NCI-H69 (cell line): ENCODE measurements at regions not wholly inside any gene's neighbourhood (a gene's known extent, or its start where the extent isn't known, plus 50 kb on each side); places are given as distances from the start of the nearest gene placed in this dataset.

Experiments used
- DNase-seq: peaks from one replicate; lab custom pipeline; 2025; lab: John Stamatoyannopoulos, UW

GRCh38 chr15:31871166-31871886, 159.0 kb upstream of the CHRNA7 start:
- no peak for DNase-seq

GRCh38 chr15:31871887-31872281, 158.4 kb upstream of the CHRNA7 start:
- no peak for DNase-seq

- no peak for DNase-seq
Measured at GRCh38 chr15:31887246-31887645, 143.1 kb upstream of the CHRNA7 start.

GRCh38 chr15:31892513-31892912, 137.8 kb upstream of the CHRNA7 start:
- no peak for DNase-seq

GRCh38 chr15:31893780-31894179, 136.5 kb upstream of the CHRNA7 start:
- DNase-seq: no peak

- no peak for DNase-seq
Measured at GRCh38 chr15:31897746-31898145, 132.6 kb upstream of the CHRNA7 start.

- no peak for DNase-seq
Measured at GRCh38 chr15:31901501-31901900, 128.8 kb upstream of the CHRNA7 start.

- DNase-seq: no peak
Measured at GRCh38 chr15:31905054-31905453, 125.3 kb upstream of the CHRNA7 start.

GRCh38 chr15:31925541-31925940, 104.8 kb upstream of the CHRNA7 start:
- no peak for DNase-seq

- no peak for DNase-seq
Measured at GRCh38 chr15:31930967-31931366, 99.3 kb upstream of the CHRNA7 start.

- DNase-seq: no peak
Measured at GRCh38 chr15:31932576-31932975, 97.7 kb upstream of the CHRNA7 start.

- DNase-seq: no peak
Measured at GRCh38 chr15:31934821-31935220, 95.5 kb upstream of the CHRNA7 start.

GRCh38 chr15:31953478-31953877, 76.8 kb upstream of the CHRNA7 start:
- no peak for DNase-seq

GRCh38 chr15:31954374-31955172, 75.7 kb upstream of the CHRNA7 start:
- DNase-seq: no peak

GRCh38 chr15:31955734-31956133, 74.6 kb upstream of the CHRNA7 start:
- no peak for DNase-seq

- DNase-seq: no peak
Measured at GRCh38 chr15:31957581-31957980, 72.7 kb upstream of the CHRNA7 start.

- DNase-seq: no peak
Measured at GRCh38 chr15:31964586-31965307, 65.6 kb upstream of the CHRNA7 start.

GRCh38 chr15:31970007-31970406, 60.3 kb upstream of the CHRNA7 start:
- no peak for DNase-seq

GRCh38 chr15:31973197-31973596, 57.1 kb upstream of the CHRNA7 start:
- DNase-seq: no peak

- DNase-seq: no peak
Measured at GRCh38 chr15:31974154-31974794, 56.0 kb upstream of the CHRNA7 start.

- peak; percentile 81 for DNase-seq
Measured at GRCh38 chr15:31974855-31975829, 55.2 kb upstream of the CHRNA7 start.
